ENCODE measurements at regions not wholly inside any gene's neighbourhood (a gene's known extent, or its start where the extent isn't known, plus 50 kb on each side); places are given as distances from the start of the nearest gene placed in this dataset.
"Not testable (repeated sequence)": the region's sequence is repeated elsewhere in the genome, so short reads cannot be mapped to it uniquely, and the experiment has no call there.

DNA sequence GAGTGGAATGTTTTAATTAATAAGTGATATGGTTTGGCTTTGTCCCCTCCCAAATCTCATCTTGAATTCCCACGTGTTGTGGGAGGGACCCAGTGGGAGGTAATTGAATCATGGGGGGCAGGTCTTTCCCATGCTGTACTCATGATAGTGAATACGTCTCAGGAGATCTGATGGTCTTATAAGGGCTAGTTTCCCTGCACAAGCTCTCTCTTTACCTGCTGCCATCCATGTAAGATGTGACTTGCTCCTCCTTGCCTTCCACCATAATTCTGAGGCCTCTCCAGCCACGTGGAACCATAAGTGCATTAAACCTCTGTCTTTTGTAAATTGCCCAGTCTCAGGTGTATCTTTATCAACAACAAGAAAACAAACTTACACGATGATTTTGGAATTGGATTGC lies 734.5 kb upstream of the BCHE start:
- H3K36me3 ChIP-seq (ENCODE audit: insufficient read depth, low read length); H3K9ac ChIP-seq (ENCODE audit: low read depth, low read length); H3K4me1 ChIP-seq (ENCODE audit: insufficient read depth, low read length); H3K9me3 ChIP-seq (ENCODE audit: control insufficient read depth, insufficient read depth, low read length): not testable (repeated sequence)

GRCh38 chr3:166570102-166570501 lies 732.9 kb upstream of the BCHE start:
- H3K9ac ChIP-seq (ENCODE audit: low read depth, low read length) = no peak overlapping the region
- H3K36me3 ChIP-seq (ENCODE audit: insufficient read depth, low read length) = no peaks in the 10 kb centered on the region
- no peaks in the 10 kb centered on the region for H3K4me1 ChIP-seq (ENCODE audit: insufficient read depth, low read length)
- peaks cover 5% of the 10 kb centered on the region; the same call in 1 of the 2 replicates for H3K9me3 ChIP-seq (ENCODE audit: control insufficient read depth, insufficient read depth, low read length)

DNA sequence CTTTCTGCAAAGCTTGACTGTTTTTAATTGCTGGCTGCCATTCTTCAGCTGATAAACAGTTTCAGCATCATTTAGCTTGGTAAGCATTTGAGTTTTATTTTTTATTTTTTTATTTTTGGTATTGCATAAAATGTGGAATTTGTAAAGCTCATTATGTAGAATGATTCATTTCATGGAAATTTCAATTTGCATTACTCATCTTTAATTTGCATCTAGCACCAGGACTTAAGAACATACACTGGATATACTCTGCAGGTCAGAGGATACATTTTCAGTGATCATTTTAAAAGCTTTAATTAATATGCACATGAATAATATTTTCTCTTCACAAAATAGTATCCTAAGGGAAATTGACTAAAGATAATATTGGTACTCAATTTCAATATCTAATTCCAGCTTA lies 732.4 kb upstream of the BCHE start:
- Histone ChIP-seq H3K9ac (ENCODE audit: low read depth, low read length) (no peak overlapping the region), H3K9me3 (ENCODE audit: control insufficient read depth, insufficient read depth, low read length) (peaks cover 5% of the 10 kb centered on the region; the same call in 1 of the 2 replicates), H3K4me1 (ENCODE audit: insufficient read depth, low read length) (no peaks in the 10 kb centered on the region), H3K36me3 (ENCODE audit: insufficient read depth, low read length) (no peaks in the 10 kb centered on the region)

- no peak overlapping the region for H3K9ac ChIP-seq (ENCODE audit: low read depth, low read length)
- no peaks in the 10 kb centered on the region for H3K4me1 ChIP-seq (ENCODE audit: insufficient read depth, low read length)
- no peaks in the 10 kb centered on the region for H3K9me3 ChIP-seq (ENCODE audit: control insufficient read depth, insufficient read depth, low read length)
- H3K36me3 ChIP-seq (ENCODE audit: insufficient read depth, low read length) = no peaks in the 10 kb centered on the region
Measured at GRCh38 chr3:166560253-166560652, 723.0 kb upstream of the BCHE start.

GRCh38 chr3:166556955-166557354 lies 719.7 kb upstream of the BCHE start:
- no peaks in the 10 kb centered on the region for H3K4me1 ChIP-seq (ENCODE audit: insufficient read depth, low read length)
- no peaks in the 10 kb centered on the region for H3K36me3 ChIP-seq (ENCODE audit: insufficient read depth, low read length)
- no peak overlapping the region for H3K9ac ChIP-seq (ENCODE audit: low read depth, low read length)
- no peaks in the 10 kb centered on the region for H3K9me3 ChIP-seq (ENCODE audit: control insufficient read depth, insufficient read depth, low read length)

GRCh38 chr3:166554023-166554422 lies 716.8 kb upstream of the BCHE start:
- Histone ChIP-seq H3K36me3 (ENCODE audit: insufficient read depth, low read length) (no peaks in the 10 kb centered on the region), H3K9me3 (ENCODE audit: control insufficient read depth, insufficient read depth, low read length) (no peaks in the 10 kb centered on the region), H3K9ac (ENCODE audit: low read depth, low read length) (no peak overlapping the region), H3K4me1 (ENCODE audit: insufficient read depth, low read length) (no peaks in the 10 kb centered on the region)

DNA sequence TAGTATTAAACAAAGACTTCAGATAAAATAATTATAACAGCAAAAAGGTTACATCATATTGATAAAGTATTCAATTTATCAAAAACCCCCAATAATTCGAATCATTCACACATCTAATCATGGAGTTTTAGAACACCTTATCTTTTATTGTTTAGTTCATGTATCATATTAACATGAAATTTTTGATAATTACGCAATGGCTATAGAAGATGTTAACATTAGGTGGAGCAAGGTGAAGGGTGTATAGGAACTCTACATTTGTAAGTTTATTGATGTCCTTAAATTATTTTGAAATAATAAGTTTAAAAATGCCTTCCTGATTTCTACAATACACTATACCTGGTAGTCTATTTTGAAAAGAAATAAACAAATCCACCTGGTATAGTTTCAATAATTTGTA lies 696.5 kb upstream of the BCHE start:
- Histone ChIP-seq H3K4me1 (ENCODE audit: insufficient read depth, low read length) (no peaks in the 10 kb centered on the region), H3K9me3 (ENCODE audit: control insufficient read depth, insufficient read depth, low read length) (peaks cover 8% of the 10 kb centered on the region), H3K36me3 (ENCODE audit: insufficient read depth, low read length) (no peaks in the 10 kb centered on the region), H3K9ac (ENCODE audit: low read depth, low read length) (no peak overlapping the region)

DNA sequence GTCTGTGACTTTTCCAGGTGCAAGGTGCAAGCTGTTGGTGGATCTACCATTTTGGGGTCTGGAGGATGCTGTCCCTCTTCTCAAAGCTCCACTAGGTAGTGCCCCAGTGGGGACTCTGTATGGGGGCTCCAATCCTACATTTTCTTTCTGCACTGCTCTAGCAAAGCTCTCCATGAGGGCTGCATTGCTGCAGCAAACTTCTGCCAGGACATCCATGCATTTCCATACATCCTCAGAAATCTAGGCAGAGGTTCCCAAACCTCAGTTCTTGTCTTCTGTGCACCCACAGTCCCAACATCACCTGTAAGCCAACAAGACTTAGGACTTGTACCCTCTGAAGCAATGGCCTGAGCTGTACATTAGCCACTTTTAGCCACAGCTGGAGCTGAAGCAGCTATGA lies 694.5 kb upstream of the BCHE start:
- H3K9ac ChIP-seq (ENCODE audit: low read depth, low read length) = no peak overlapping the region
- H3K36me3 ChIP-seq (ENCODE audit: insufficient read depth, low read length) = no peaks in the 10 kb centered on the region
- H3K9me3 ChIP-seq (ENCODE audit: control insufficient read depth, insufficient read depth, low read length) = peaks cover 8% of the 10 kb centered on the region
- H3K4me1 ChIP-seq (ENCODE audit: insufficient read depth, low read length) = no peaks in the 10 kb centered on the region

DNA sequence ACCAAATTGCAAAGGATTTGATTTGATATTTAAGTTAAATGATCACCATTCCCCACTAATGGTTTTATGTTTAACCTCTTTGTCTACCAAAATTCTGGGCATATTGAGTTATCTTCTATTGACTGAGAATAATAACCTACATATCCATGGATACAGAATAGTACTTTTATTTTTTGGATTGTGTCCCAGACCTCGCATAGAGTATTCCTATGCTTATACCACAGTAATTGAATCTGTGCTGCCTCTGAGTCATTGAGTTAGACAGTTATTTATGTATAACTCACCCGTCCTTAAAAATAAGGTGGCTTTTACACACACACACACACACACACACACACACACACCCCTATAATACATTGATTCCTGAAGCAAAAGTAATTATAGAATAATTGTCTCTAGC lies 690.1 kb upstream of the BCHE start:
- Histone ChIP-seq H3K4me1 (ENCODE audit: insufficient read depth, low read length) (no peaks in the 10 kb centered on the region), H3K9ac (ENCODE audit: low read depth, low read length) (no peak overlapping the region), H3K36me3 (ENCODE audit: insufficient read depth, low read length) (no peaks in the 10 kb centered on the region), H3K9me3 (ENCODE audit: control insufficient read depth, insufficient read depth, low read length) (peaks cover 8% of the 10 kb centered on the region)

DNA sequence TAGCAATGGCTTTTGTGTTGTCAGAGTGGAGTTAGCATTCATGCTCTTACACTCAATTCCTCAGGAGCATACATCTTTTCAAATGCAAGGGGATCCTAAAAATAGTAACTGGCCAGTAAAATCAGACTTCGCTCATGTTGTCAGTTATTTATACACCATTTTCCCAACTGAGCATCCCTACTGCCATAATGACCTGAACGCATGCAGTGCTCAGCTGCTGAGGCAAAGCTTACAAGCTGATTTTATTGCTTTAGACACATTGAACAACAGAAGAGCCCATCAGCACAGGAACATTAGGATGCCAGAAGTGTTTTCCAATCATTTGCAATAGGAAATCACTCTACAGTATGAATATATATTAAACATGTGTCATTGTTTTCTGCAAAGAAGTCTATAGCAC lies 689.7 kb upstream of the BCHE start:
- Histone ChIP-seq H3K9me3 (ENCODE audit: control insufficient read depth, insufficient read depth, low read length) (peaks cover 5% of the 10 kb centered on the region), H3K36me3 (ENCODE audit: insufficient read depth, low read length) (no peaks in the 10 kb centered on the region), H3K4me1 (ENCODE audit: insufficient read depth, low read length) (no peaks in the 10 kb centered on the region), H3K9ac (ENCODE audit: low read depth, low read length) (no peak overlapping the region)

- no peaks in the 10 kb centered on the region for H3K9me3 ChIP-seq (ENCODE audit: control insufficient read depth, insufficient read depth, low read length)
- no peaks in the 10 kb centered on the region for H3K4me1 ChIP-seq (ENCODE audit: insufficient read depth, low read length)
- H3K36me3 ChIP-seq (ENCODE audit: insufficient read depth, low read length) = no peaks in the 10 kb centered on the region
- H3K9ac ChIP-seq (ENCODE audit: low read depth, low read length) = no peak overlapping the region
Measured at GRCh38 chr3:166522017-166522416, 684.8 kb upstream of the BCHE start.

DNA sequence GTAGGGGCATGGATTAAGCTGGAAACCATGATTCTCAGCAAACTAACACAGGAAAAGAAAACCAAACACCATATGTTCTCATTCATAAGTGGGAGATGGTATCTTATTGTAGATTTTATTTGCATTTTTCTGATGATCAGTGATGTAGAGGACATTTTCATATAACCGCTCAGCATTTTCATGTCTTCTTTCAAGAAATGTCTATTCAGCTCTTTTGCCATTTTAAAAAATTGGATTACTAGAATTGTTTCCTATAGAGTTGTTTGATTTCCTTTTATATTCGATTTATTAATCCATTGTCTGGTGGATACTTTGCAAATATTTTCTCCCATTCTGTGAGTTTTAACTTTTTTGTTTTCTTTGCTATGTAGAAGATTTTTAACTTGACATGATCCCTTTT lies 682.2 kb upstream of the BCHE start:
- Histone ChIP-seq H3K36me3 (ENCODE audit: insufficient read depth, low read length) (no peaks in the 10 kb centered on the region), H3K4me1 (ENCODE audit: insufficient read depth, low read length) (no peaks in the 10 kb centered on the region), H3K9ac (ENCODE audit: low read depth, low read length) (no peak overlapping the region), H3K9me3 (ENCODE audit: control insufficient read depth, insufficient read depth, low read length) (no peaks in the 10 kb centered on the region)

GRCh38 chr3:166518040-166518439 lies 680.8 kb upstream of the BCHE start:
- Histone ChIP-seq H3K9ac (ENCODE audit: low read depth, low read length) (no peak overlapping the region), H3K36me3 (ENCODE audit: insufficient read depth, low read length) (no peaks in the 10 kb centered on the region), H3K4me1 (ENCODE audit: insufficient read depth, low read length) (no peaks in the 10 kb centered on the region), H3K9me3 (ENCODE audit: control insufficient read depth, insufficient read depth, low read length) (no peaks in the 10 kb centered on the region; the same call in 1 of the 2 replicates)

DNA sequence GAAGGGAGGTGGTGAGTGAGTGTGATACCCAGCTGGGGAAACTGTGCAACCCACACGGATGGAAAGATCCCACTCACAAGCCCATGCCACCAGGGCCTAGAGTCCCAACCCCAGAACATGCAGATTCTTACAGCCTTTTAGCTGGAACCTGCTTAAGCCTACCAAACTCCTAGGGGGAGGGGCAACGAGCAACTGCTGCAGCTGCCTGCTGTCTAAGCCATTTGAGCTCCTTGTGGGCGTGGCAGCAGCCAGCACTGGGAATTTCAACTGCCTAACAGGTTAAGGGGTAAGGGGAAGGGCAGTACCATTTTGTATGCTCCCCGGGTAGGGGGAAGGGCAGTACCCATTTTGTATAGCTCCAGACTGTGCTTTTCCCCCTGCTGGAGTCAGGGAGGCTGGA lies 673.2 kb upstream of the BCHE start:
- Histone ChIP-seq H3K9ac (ENCODE audit: low read depth, low read length) (no peak overlapping the region), H3K4me1 (ENCODE audit: insufficient read depth, low read length) (peaks cover 3% of the 10 kb centered on the region; the same call in 1 of the 2 replicates), H3K36me3 (ENCODE audit: insufficient read depth, low read length) (no peaks in the 10 kb centered on the region), H3K9me3 (ENCODE audit: control insufficient read depth, insufficient read depth, low read length) (no peaks in the 10 kb centered on the region; the same call in 1 of the 2 replicates)

GRCh38 chr3:166500420-166500819 lies 663.2 kb upstream of the BCHE start:
- not testable (repeated sequence) for H3K9me3 ChIP-seq (ENCODE audit: control insufficient read depth, insufficient read depth, low read length); H3K36me3 ChIP-seq (ENCODE audit: insufficient read depth, low read length); H3K4me1 ChIP-seq (ENCODE audit: insufficient read depth, low read length); H3K9ac ChIP-seq (ENCODE audit: low read depth, low read length)

DNA sequence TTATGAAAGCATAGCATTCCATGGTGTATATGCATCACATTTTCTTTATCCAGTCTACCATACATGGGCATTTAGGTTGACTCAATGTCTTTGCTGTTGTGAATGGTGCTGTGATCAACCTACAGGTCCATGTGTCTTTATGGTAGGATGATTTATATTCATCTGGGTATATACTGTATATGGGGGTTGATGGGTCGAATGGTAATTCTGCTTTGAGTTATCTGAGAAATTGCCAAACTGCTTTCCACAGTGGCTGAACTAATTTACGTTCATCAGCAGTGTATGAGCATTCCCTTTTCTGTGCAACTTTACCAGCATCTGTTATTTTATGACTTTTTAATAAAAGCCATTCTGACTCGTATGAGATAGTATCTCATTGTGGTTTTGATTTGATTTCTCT lies 662.4 kb upstream of the BCHE start:
- H3K9ac ChIP-seq (ENCODE audit: low read depth, low read length) = no peak overlapping the region
- H3K36me3 ChIP-seq (ENCODE audit: insufficient read depth, low read length) = no peaks in the 10 kb centered on the region
- H3K9me3 ChIP-seq (ENCODE audit: control insufficient read depth, insufficient read depth, low read length) = no peaks in the 10 kb centered on the region
- peaks cover 6% of the 10 kb centered on the region; the same call in 1 of the 2 replicates for H3K4me1 ChIP-seq (ENCODE audit: insufficient read depth, low read length)

Data from ES-I3 (cell line).